OCI-LY3 (cell line): ENCODE measurements at regions not wholly inside any gene's neighbourhood (a gene's known extent, or its start where the extent isn't known, plus 50 kb on each side); places are given as distances from the start of the nearest gene placed in this dataset.

Experiments used
- H2AFZ ChIP-seq: fragments of 200-600, 300-600 bp; shearing (Covaris generic); 2 replicates; pipeline ENCODE4 v1.6.0; 2014; ENCODE audit warnings: antibody characterized with exemption, low read depth, low read length
- H3K27ac ChIP-seq: fragments of 200-600, 300-600 bp; sonication (generic); 2 replicates; pipeline ENCODE4 v1.5.1; 2014; ENCODE audit warnings: mild to moderate bottlenecking, low read length, moderate library complexity, mixed read lengths
- H3K27me3 ChIP-seq: fragments of 200-600, 300-600 bp; sonication (generic); 2 replicates; pipeline ENCODE4 v1.6.1; 2014; ENCODE audit warnings: low read depth, low read length, mixed read lengths
- H3K36me3 ChIP-seq: fragments of 200-600, 300-600 bp; sonication (generic); replicated peaks from 2 replicates; pipeline ENCODE3; 2014; ENCODE audit warnings: low read depth, low read length, mixed read lengths
- H3K4me1 ChIP-seq: fragments of 300-600, 200-600 bp; sonication (generic); 2 replicates; pipeline ENCODE4 v1.6.1; 2014; ENCODE audit warnings: low read length, mixed read lengths
- H3K4me2 ChIP-seq: fragments of 200-600, 300-600 bp; sonication (generic); 2 replicates; pipeline ENCODE4 v1.6.1; 2014; ENCODE audit warnings: low read length, mixed read lengths
- H3K4me3 ChIP-seq: fragments of 300-600, 200-600 bp; sonication (generic); 2 replicates; pipeline ENCODE4 v1.5.1; 2014; ENCODE audit warnings: antibody characterized with exemption, mild to moderate bottlenecking, low read length, moderate library complexity
- H3K79me2 ChIP-seq: fragments of 300-600, 200-600 bp; shearing (Covaris generic); 2 replicates; pipeline ENCODE4 v1.6.1; 2014; ENCODE audit warnings: mild to moderate bottlenecking, low read length, mixed read lengths
- H3K9ac ChIP-seq: fragments of 300-600, 200-600 bp; shearing (Covaris generic); 2 replicates; pipeline ENCODE4 v1.6.0; 2014; ENCODE audit warnings: mild to moderate bottlenecking, low read length, moderate library complexity
- H3K9me3 ChIP-seq: fragments of 200-600, 300-600 bp; shearing (Covaris generic); 2 replicates; pipeline ENCODE4 v1.6.1; 2014; ENCODE audit warnings: low read length, mixed read lengths; ENCODE audit not compliant: insufficient read depth
- H4K20me1 ChIP-seq: fragments of 200-600, 300-600 bp; sonication (generic); 2 replicates; pipeline ENCODE4 v1.6.1; 2016; ENCODE audit warnings: low read length, mixed read lengths; ENCODE audit not compliant: insufficient read depth
- CTCF ChIP-seq: fragments of 200-600, 300-600 bp; sonication (generic); IDR thresholded peaks from 2 replicates; pipeline ENCODE4 v1.5.1; 2014; ENCODE audit warnings: antibody characterized with exemption, low read length, low read depth
- EZH2phosphoT487 ChIP-seq: fragments of 200-600 bp; shearing (Covaris generic); IDR thresholded peaks from 2 replicates; pipeline ENCODE4 v1.6.1; 2018; ENCODE audit warnings: antibody characterized with exemption, mixed run types, low read depth

DNA sequence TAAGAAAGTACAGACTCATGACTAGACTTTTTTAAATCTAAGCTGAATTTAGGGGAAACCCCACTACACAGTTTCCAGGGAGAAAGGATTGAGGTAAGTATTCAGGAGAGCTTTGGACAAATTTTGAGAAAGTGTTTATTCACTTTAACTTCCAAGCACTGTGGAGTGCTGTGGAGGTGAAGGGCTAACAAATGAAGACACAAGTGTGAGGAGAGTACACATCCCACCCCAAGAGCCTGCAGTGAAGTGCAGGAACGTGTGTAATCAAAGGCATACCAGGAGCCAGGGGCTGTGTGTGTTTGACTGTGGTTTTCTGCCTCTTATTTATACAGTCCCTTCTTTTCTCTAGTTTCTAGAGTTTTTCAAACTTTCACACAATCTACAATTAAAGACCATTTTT, 118.3 kb downstream of the CMPK2 start:
- Histone ChIP-seq H2AFZ (no peak overlapping the region), H3K79me2 (no peaks in the 10 kb centered on the region), H3K4me2 (no peak overlapping the region), H3K4me1 (no peaks in the 10 kb centered on the region), H3K9me3 (no peaks in the 10 kb centered on the region), H3K9ac (no peak overlapping the region), H4K20me1 (no peaks in the 10 kb centered on the region), H3K4me3 (no peak overlapping the region), H3K27ac (no peak overlapping the region), H3K36me3 (no peaks in the 10 kb centered on the region), H3K27me3 (no peaks in the 10 kb centered on the region)
- TF ChIP-seq EZH2phosphoT487 (no peak), CTCF (no peak)

DNA sequence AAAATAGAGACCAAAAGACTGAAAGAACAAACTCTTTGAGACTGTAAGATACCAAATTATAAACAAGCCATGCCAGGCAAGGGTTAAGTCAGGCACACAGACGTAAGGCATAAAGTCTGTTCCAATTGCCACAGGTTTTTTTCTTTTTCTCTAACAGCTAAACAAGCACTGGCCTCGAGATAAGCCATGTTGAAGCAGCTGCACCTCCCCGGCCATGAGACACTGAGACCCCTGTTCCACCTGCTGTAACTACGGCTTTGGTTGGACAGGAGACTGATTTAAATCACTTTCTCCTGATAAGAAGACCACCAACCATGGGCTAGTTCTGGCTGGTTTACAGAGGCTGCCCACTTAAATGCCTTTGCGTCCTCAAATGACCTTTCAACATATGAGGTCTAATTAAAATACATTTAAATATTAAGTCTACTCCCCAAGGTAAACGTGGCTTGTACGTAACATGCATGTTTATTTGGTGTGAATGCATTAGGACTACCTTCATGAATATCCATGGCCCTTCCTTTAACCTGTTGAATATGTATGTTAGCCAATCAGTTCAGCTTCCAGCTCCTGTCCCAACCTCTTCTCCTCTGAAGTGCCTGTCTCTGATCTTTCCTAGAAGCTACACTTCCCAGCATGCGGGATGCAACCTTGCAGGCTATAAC, 117.2 kb downstream of the CMPK2 start:
- Histone ChIP-seq H4K20me1 (no peaks in the 10 kb centered on the region), H3K27ac (no peak overlapping the region), H3K9ac (no peak overlapping the region), H3K36me3 (no peaks in the 10 kb centered on the region), H3K79me2 (no peaks in the 10 kb centered on the region), H3K27me3 (no peaks in the 10 kb centered on the region), H3K9me3 (no peaks in the 10 kb centered on the region), H3K4me2 (no peak overlapping the region), H2AFZ (no peak overlapping the region), H3K4me3 (no peak overlapping the region), H3K4me1 (no peaks in the 10 kb centered on the region)
- TF ChIP-seq EZH2phosphoT487 (no peak), CTCF (no peak)

DNA sequence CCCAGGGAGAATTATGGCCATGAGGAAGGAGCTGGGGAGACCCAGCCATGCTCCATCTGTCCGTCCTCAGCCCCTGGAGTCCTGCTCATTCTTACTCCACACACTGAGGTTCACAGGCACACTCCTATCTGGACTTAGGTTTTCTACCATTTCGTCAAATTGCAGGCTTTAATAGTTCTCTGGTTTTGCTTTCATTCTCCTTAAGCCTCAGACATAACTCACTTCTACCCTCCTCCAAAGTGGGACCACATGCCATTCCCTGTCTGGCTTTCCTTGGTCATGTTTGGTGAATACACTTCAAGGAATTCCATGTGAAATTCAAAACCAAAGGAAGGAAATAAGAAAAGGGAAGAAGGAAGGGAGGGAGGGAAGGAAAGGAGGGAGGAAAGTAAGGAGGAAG, 115.7 kb downstream of the CMPK2 start:
- no peaks in the 10 kb centered on the region for H3K79me2 ChIP-seq
- TF ChIP-seq EZH2phosphoT487 (no peak), CTCF (no peak)
- H3K9me3 ChIP-seq = no peaks in the 10 kb centered on the region
- H3K4me1 ChIP-seq = no peaks in the 10 kb centered on the region
- no peak overlapping the region for H3K9ac ChIP-seq
- H3K27ac ChIP-seq = no peak overlapping the region
- no peak overlapping the region for H2AFZ ChIP-seq
- no peaks in the 10 kb centered on the region for H3K27me3 ChIP-seq
- no peaks in the 10 kb centered on the region for H4K20me1 ChIP-seq
- no peak overlapping the region for H3K4me3 ChIP-seq
- no peaks in the 10 kb centered on the region for H3K36me3 ChIP-seq
- no peak overlapping the region for H3K4me2 ChIP-seq

- no peak for TF ChIP-seq CTCF
- no peak for TF ChIP-seq EZH2phosphoT487
- H3K4me2 ChIP-seq = no peak overlapping the region
Measured at GRCh38 chr2:6750411-6751158, 115.1 kb downstream of the CMPK2 start.

More at GRCh38 chr2:6750411-6751158, 115.1 kb downstream of the CMPK2 start:
- Histone ChIP-seq H3K27me3 (no peaks in the 10 kb centered on the region), H2AFZ (no peak overlapping the region), H3K4me3 (no peak overlapping the region), H3K36me3 (no peaks in the 10 kb centered on the region), H3K9ac (no peak overlapping the region), H3K27ac (no peak overlapping the region), H3K9me3 (no peaks in the 10 kb centered on the region), H4K20me1 (no peaks in the 10 kb centered on the region), H3K4me1 (no peaks in the 10 kb centered on the region), H3K79me2 (no peaks in the 10 kb centered on the region)
